HG02623 (cell line): ENCODE measurements at regions not wholly inside any gene's neighbourhood (a gene's known extent, or its start where the extent isn't known, plus 50 kb on each side); places are given as distances from the start of the nearest gene placed in this dataset.
"Not testable (repeated sequence)": the region's sequence is repeated elsewhere in the genome, so short reads cannot be mapped to it uniquely, and the experiment has no call there.

Experiments used
- ATAC-seq: cut with Tn5 transposase; IDR thresholded peaks from one replicate; pipeline ENCODE4 v1.9.1; 2021; ENCODE audit warnings: moderate library complexity; ENCODE audit not compliant: unreplicated experiment

GRCh38 chr2:234409590-234409989, 87.3 kb downstream of the ARL4C start:
- no peak for ATAC-seq

- ATAC-seq = no peak
These were observed 90.8 kb downstream of the ARL4C start for GRCh38 chr2:234406085-234406484.

- ATAC-seq = no peak
These were observed 91.4 kb downstream of the ARL4C start for GRCh38 chr2:234405462-234405861.

- ATAC-seq = no peak
These were observed 91.9 kb downstream of the ARL4C start for GRCh38 chr2:234404957-234405356.

- ATAC-seq = no peak
These were observed 93.1 kb downstream of the ARL4C start for GRCh38 chr2:234403751-234404150.

GRCh38 chr2:234403074-234403473, 93.8 kb downstream of the ARL4C start:
- no peak for ATAC-seq

- ATAC-seq = no peak
These were observed 95.5 kb downstream of the ARL4C start for GRCh38 chr2:234401426-234401825.

GRCh38 chr2:234399451-234400246, 97.2 kb downstream of the ARL4C start:
- no peak for ATAC-seq

GRCh38 chr2:234398531-234398930, 98.3 kb downstream of the ARL4C start:
- ATAC-seq = no peak

GRCh38 chr2:234395891-234396420, 100.9 kb downstream of the ARL4C start:
- ATAC-seq = no peak

- ATAC-seq = no peak
These were observed 102.4 kb downstream of the ARL4C start for GRCh38 chr2:234394450-234394849.

GRCh38 chr2:234393354-234393753, 103.5 kb downstream of the ARL4C start:
- no peak for ATAC-seq

GRCh38 chr2:234392041-234392615, 104.8 kb downstream of the ARL4C start:
- no peak for ATAC-seq

GRCh38 chr2:234391625-234392024, 105.3 kb downstream of the ARL4C start:
- ATAC-seq = no peak

- not testable (repeated sequence) for ATAC-seq
These were observed 107.2 kb downstream of the ARL4C start for GRCh38 chr2:234389661-234390060.

- no peak for ATAC-seq
These were observed 108.3 kb downstream of the ARL4C start for GRCh38 chr2:234388591-234388990.

GRCh38 chr2:234386971-234387370, 109.9 kb downstream of the ARL4C start:
- ATAC-seq = no peak

- ATAC-seq = no peak
These were observed 114.8 kb downstream of the ARL4C start for GRCh38 chr2:234382131-234382530.

GRCh38 chr2:234378958-234379357, 117.9 kb downstream of the ARL4C start:
- ATAC-seq = not testable (repeated sequence)

GRCh38 chr2:234378440-234378839, 118.4 kb downstream of the ARL4C start:
- no peak for ATAC-seq

GRCh38 chr2:234377761-234378391, 119.0 kb downstream of the ARL4C start:
- ATAC-seq = no peak

GRCh38 chr2:234376229-234376628, 120.7 kb downstream of the ARL4C start:
- no peak for ATAC-seq
